SJCRH30 (cell line): ENCODE measurements at regions not wholly inside any gene's neighbourhood (a gene's known extent, or its start where the extent isn't known, plus 50 kb on each side); places are given as distances from the start of the nearest gene placed in this dataset.
"Not testable (repeated sequence)": the region's sequence is repeated elsewhere in the genome, so short reads cannot be mapped to it uniquely, and the experiment has no call there.

Experiments
- DNase-seq, 2 experiments: peaks; one replicate each; pipeline ENCODE4 v3.0.0-alpha.2; 2015 to 2020
- H3K27ac ChIP-seq: fragments of 250-450 bp; sonication (Bioruptor Pico); 2 replicates; pipeline ENCODE4 v1.5.1; 2020; ENCODE audit warnings: mild to moderate bottlenecking, moderate library complexity
- H3K27me3 ChIP-seq: fragments of 250-450 bp; sonication (Bioruptor Pico); 2 replicates; pipeline ENCODE4 v1.5.1; 2020; ENCODE audit warnings: mild to moderate bottlenecking, moderate library complexity
- H3K36me3 ChIP-seq: fragments of 250-450 bp; sonication (Bioruptor Pico); 2 replicates; pipeline ENCODE4 v1.5.1; 2020; ENCODE audit warnings: mild to moderate bottlenecking, moderate library complexity
- H3K4me1 ChIP-seq: fragments of 250-450 bp; sonication (Bioruptor Pico); 2 replicates; pipeline ENCODE4 v1.5.1; 2020; ENCODE audit warnings: mild to moderate bottlenecking, moderate library complexity
- H3K4me3 ChIP-seq: fragments of 250-450 bp; sonication (Bioruptor Pico); 2 replicates; pipeline ENCODE4 v1.5.1; 2020; ENCODE audit warnings: mild to moderate bottlenecking, moderate library complexity
- H3K9me3 ChIP-seq: fragments of 250-450 bp; sonication (Bioruptor Pico); replicated peaks from 2 replicates; pipeline ENCODE4 v1.5.1; 2020; ENCODE audit warnings: mild to moderate bottlenecking, moderate library complexity

GRCh38 chr6:156674197-156674596 lies 103.0 kb upstream of the ARID1B start:
- no peak overlapping the region for H3K27ac ChIP-seq
- no peaks in the 10 kb centered on the region for H3K4me1 ChIP-seq
- no peaks in the 10 kb centered on the region for H3K9me3 ChIP-seq
- H3K27me3 ChIP-seq, result no peaks in the 10 kb centered on the region
- H3K36me3 ChIP-seq, result no peaks in the 10 kb centered on the region
- DNase-seq, result no peak
- H3K4me3 ChIP-seq, result no peak overlapping the region

GRCh38 chr6:156670097-156670496 lies 107.1 kb upstream of the ARID1B start:
- H3K27me3 ChIP-seq, H3K9me3 ChIP-seq, H3K27ac ChIP-seq, H3K4me3 ChIP-seq, H3K4me1 ChIP-seq, DNase-seq, H3K36me3 ChIP-seq: not testable (repeated sequence)

- H3K4me1 ChIP-seq, result peaks cover 3% of the 10 kb centered on the region; the same call in 1 of the 2 replicates
- no peak overlapping the region for H3K27ac ChIP-seq
- H3K36me3 ChIP-seq, result no peaks in the 10 kb centered on the region
- no peak for DNase-seq
- H3K9me3 ChIP-seq, result no peaks in the 10 kb centered on the region
- H3K27me3 ChIP-seq, result no peaks in the 10 kb centered on the region
- no peak overlapping the region for H3K4me3 ChIP-seq
These were observed 115.1 kb upstream of the ARID1B start for GRCh38 chr6:156662025-156662445.

GRCh38 chr6:156660389-156660788 lies 116.8 kb upstream of the ARID1B start:
- no peaks in the 10 kb centered on the region for H3K36me3 ChIP-seq
- no peaks in the 10 kb centered on the region for H3K9me3 ChIP-seq
- no peak overlapping the region for H3K4me3 ChIP-seq
- no peak overlapping the region for H3K27ac ChIP-seq
- DNase-seq, result no peak
- peaks cover 3% of the 10 kb centered on the region; the same call in 1 of the 2 replicates for H3K4me1 ChIP-seq
- no peaks in the 10 kb centered on the region for H3K27me3 ChIP-seq

- H3K27me3 ChIP-seq, result no peaks in the 10 kb centered on the region
- DNase-seq, result no peak
- no peaks in the 10 kb centered on the region for H3K36me3 ChIP-seq
- H3K4me1 ChIP-seq, result peaks cover 3% of the 10 kb centered on the region; the same call in 1 of the 2 replicates
- H3K4me3 ChIP-seq, result no peak overlapping the region
- H3K27ac ChIP-seq, result no peak overlapping the region
- no peaks in the 10 kb centered on the region for H3K9me3 ChIP-seq
These were observed 117.4 kb upstream of the ARID1B start for GRCh38 chr6:156659822-156660198.

GRCh38 chr6:156658966-156659821 lies 118.0 kb upstream of the ARID1B start:
- Histone ChIP-seq H3K27me3 (no peaks in the 10 kb centered on the region), H3K27ac (no peak overlapping the region), H3K4me3 (no peak overlapping the region), H3K9me3 (no peaks in the 10 kb centered on the region), H3K4me1 (peaks cover 3% of the 10 kb centered on the region; the same call in 1 of the 2 replicates), H3K36me3 (no peaks in the 10 kb centered on the region)
- DNase-seq, result no peak

GRCh38 chr6:156658186-156658965 lies 118.8 kb upstream of the ARID1B start:
- Histone ChIP-seq H3K36me3 (no peaks in the 10 kb centered on the region), H3K27me3 (no peaks in the 10 kb centered on the region), H3K27ac (no peak overlapping the region), H3K4me1 (peaks cover 3% of the 10 kb centered on the region; the same call in 1 of the 2 replicates), H3K4me3 (no peak overlapping the region), H3K9me3 (no peaks in the 10 kb centered on the region)
- DNase-seq, result peak; percentile 17 to 50

GRCh38 chr6:156657296-156657695 lies 119.9 kb upstream of the ARID1B start:
- Histone ChIP-seq H3K4me1 (peaks cover 3% of the 10 kb centered on the region; the same call in 1 of the 2 replicates), H3K27ac (no peak overlapping the region), H3K27me3 (no peaks in the 10 kb centered on the region), H3K36me3 (no peaks in the 10 kb centered on the region), H3K4me3 (no peak overlapping the region), H3K9me3 (no peaks in the 10 kb centered on the region)
- no peak for DNase-seq

- Histone ChIP-seq H3K27ac (no peak overlapping the region), H3K36me3 (no peaks in the 10 kb centered on the region), H3K4me1 (peaks cover 3% of the 10 kb centered on the region; the same call in 1 of the 2 replicates), H3K27me3 (no peaks in the 10 kb centered on the region), H3K4me3 (no peak overlapping the region), H3K9me3 (no peaks in the 10 kb centered on the region)
- DNase-seq, result no peak
These were observed 122.0 kb upstream of the ARID1B start for GRCh38 chr6:156654919-156655918.

- no peaks in the 10 kb centered on the region for H3K9me3 ChIP-seq
- H3K4me3 ChIP-seq, result no peak overlapping the region
- H3K27ac ChIP-seq, result no peak overlapping the region
- H3K27me3 ChIP-seq, result no peaks in the 10 kb centered on the region
- H3K36me3 ChIP-seq, result no peaks in the 10 kb centered on the region
- no peaks in the 10 kb centered on the region for H3K4me1 ChIP-seq
- no peak for DNase-seq
These were observed 124.9 kb upstream of the ARID1B start for GRCh38 chr6:156652231-156652750.

- Histone ChIP-seq H3K27ac (no peak overlapping the region), H3K36me3 (no peaks in the 10 kb centered on the region), H3K27me3 (no peaks in the 10 kb centered on the region), H3K4me1 (no peaks in the 10 kb centered on the region), H3K4me3 (no peak overlapping the region), H3K9me3 (no peaks in the 10 kb centered on the region)
- no peak for DNase-seq
These were observed 125.7 kb upstream of the ARID1B start for GRCh38 chr6:156651486-156651885.

GRCh38 chr6:156650896-156651390 lies 126.2 kb upstream of the ARID1B start:
- no peak for DNase-seq
- no peaks in the 10 kb centered on the region for H3K27me3 ChIP-seq
- no peaks in the 10 kb centered on the region for H3K4me1 ChIP-seq
- no peak overlapping the region for H3K4me3 ChIP-seq
- no peaks in the 10 kb centered on the region for H3K9me3 ChIP-seq
- no peaks in the 10 kb centered on the region for H3K36me3 ChIP-seq
- no peak overlapping the region for H3K27ac ChIP-seq

GRCh38 chr6:156648616-156649015 lies 128.6 kb upstream of the ARID1B start:
- H3K27me3 ChIP-seq, result no peaks in the 10 kb centered on the region
- no peak overlapping the region for H3K27ac ChIP-seq
- DNase-seq, result no peak
- H3K9me3 ChIP-seq, result no peaks in the 10 kb centered on the region
- no peak overlapping the region for H3K4me3 ChIP-seq
- no peaks in the 10 kb centered on the region for H3K36me3 ChIP-seq
- no peaks in the 10 kb centered on the region for H3K4me1 ChIP-seq

GRCh38 chr6:156647991-156648390 lies 129.2 kb upstream of the ARID1B start:
- H3K9me3 ChIP-seq, result no peaks in the 10 kb centered on the region
- no peaks in the 10 kb centered on the region for H3K36me3 ChIP-seq
- no peaks in the 10 kb centered on the region for H3K4me1 ChIP-seq
- DNase-seq, result no peak
- no peak overlapping the region for H3K27ac ChIP-seq
- H3K4me3 ChIP-seq, result no peak overlapping the region
- H3K27me3 ChIP-seq, result no peaks in the 10 kb centered on the region
